ENCODE measurements at regions not wholly inside any gene's neighbourhood (a gene's known extent, or its start where the extent isn't known, plus 50 kb on each side); places are given as distances from the start of the nearest gene placed in this dataset.

DNA sequence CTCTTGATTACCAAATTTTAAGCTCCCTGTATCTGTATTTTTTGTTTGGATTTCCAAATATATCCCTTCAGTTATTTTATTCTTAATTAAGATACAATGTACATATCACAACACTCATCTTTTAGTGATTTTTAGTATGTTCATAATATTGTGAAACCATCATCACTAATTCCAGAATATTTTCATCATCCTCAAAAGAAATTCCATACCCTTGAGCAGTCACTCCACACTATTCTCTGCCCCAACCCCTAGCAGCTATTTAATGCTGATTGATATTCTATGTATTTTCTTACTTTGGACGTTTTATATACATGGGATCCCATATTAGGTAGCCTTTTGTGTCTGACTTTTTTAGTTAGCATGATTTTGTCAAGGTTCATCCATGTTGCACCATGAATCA lies 127.4 kb upstream of the SLC8A1 start:
- WGBS, 2 donors, result 18 to 61% methylated on average over 1 of the region's 1 CpG
- H3K27me3 ChIP-seq, result no peaks in the 10 kb centered on the region
- H3K4me1 ChIP-seq, result no peaks in the 10 kb centered on the region
- intact Hi-C loops (cut with DNase I), result no loop called here
- TF ChIP-seq, protein P1, sequence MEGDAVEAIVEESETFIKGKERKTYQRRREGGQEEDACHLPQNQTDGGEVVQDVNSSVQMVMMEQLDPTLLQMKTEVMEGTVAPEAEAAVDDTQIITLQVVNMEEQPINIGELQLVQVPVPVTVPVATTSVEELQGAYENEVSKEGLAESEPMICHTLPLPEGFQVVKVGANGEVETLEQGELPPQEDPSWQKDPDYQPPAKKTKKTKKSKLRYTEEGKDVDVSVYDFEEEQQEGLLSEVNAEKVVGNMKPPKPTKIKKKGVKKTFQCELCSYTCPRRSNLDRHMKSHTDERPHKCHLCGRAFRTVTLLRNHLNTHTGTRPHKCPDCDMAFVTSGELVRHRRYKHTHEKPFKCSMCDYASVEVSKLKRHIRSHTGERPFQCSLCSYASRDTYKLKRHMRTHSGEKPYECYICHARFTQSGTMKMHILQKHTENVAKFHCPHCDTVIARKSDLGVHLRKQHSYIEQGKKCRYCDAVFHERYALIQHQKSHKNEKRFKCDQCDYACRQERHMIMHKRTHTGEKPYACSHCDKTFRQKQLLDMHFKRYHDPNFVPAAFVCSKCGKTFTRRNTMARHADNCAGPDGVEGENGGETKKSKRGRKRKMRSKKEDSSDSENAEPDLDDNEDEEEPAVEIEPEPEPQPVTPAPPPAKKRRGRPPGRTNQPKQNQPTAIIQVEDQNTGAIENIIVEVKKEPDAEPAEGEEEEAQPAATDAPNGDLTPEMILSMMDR (IDR thresholded peaks at IDR 0.05), result no peak
- TF ChIP-seq POLR2A (IDR thresholded peaks at IDR 0.05) (no peak), EP300 (IDR thresholded peaks at IDR 0.05) (no peak), POLR2AphosphoS5 (IDR thresholded peaks at IDR 0.05) (no peak)
- no peak for DNase-seq
- H3K27ac ChIP-seq, result no peak overlapping the region
- H3K36me3 ChIP-seq, result no peaks in the 10 kb centered on the region
- no peaks in the 10 kb centered on the region for H3K9me3 ChIP-seq
- no peak overlapping the region for H3K4me3 ChIP-seq

DNA sequence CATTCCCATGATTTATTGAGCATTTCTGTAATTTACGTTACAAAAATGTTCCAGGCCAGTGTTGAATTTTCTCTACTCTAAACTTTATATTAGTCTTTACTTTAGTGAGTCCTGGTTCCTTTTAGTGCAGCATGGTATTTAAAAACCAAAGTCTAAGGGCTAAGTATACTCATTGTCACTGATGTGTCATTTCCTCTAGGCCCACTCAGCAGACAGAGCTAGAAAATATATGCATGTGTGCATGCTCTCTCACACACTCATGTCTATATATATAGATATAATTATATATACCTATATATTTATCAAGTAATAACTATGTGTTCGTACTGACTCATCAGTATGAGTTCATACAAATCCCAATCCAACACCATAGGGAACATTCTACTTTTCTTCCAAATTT lies 132.5 kb upstream of the SLC8A1 start:
- intact Hi-C loops (cut with DNase I), result no loop called here
- Histone ChIP-seq H3K9me3 (no peaks in the 10 kb centered on the region), H3K27me3 (no peaks in the 10 kb centered on the region), H3K4me3 (no peak overlapping the region), H3K27ac (no peak overlapping the region), H3K4me1 (peaks cover 0 to 14% (median 2%) of the 10 kb centered on the region in 4 donors), H3K36me3 (no peaks in the 10 kb centered on the region)
- WGBS, 2 donors, result 85 to 92% methylated on average over 2 of the region's 2 CpGs
- no peak for DNase-seq
- no peak for TF ChIP-seq POLR2A (IDR thresholded peaks at IDR 0.05)
- TF ChIP-seq, protein P1 (IDR thresholded peaks at IDR 0.05), result no peak

DNA sequence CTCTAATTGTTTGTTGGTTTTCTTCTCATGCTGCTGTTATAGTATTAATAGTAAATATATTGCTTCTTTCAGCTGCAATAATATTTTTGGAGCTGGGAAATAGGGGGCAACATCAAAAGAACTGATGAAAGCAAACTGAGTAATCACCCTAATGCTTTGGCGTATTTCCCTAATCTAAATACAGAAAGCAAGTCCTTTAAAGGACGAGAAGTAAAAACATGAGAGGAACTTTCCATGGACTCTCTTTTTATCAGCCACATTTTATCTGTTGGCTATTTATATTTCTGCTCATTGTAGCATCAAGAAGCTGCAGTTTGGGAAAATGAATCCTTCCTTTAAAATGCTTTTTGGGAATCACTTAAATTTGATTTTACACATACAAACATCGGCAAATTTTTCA lies 139.9 kb upstream of the SLC8A1 start:
- Histone ChIP-seq H3K27ac (no peak overlapping the region), H3K4me1 (peaks cover 0 to 25% (median 6%) of the 10 kb centered on the region in 4 donors), H3K36me3 (no peaks in the 10 kb centered on the region), H3K9me3 (no peaks in the 10 kb centered on the region), H3K27me3 (no peaks in the 10 kb centered on the region), H3K4me3 (no peak overlapping the region)
- 74 to 81% methylated on average over 3 of the region's 3 CpGs for WGBS, 2 donors
- intact Hi-C loops (cut with DNase I), result no loop called here
- TF ChIP-seq EP300 (IDR thresholded peaks at IDR 0.05) (no peak), POLR2AphosphoS5 (IDR thresholded peaks at IDR 0.05) (no peak), POLR2A (IDR thresholded peaks at IDR 0.05) (no peak)
- TF ChIP-seq, protein P1 (IDR thresholded peaks at IDR 0.05), result no peak
- no peak for DNase-seq

DNA sequence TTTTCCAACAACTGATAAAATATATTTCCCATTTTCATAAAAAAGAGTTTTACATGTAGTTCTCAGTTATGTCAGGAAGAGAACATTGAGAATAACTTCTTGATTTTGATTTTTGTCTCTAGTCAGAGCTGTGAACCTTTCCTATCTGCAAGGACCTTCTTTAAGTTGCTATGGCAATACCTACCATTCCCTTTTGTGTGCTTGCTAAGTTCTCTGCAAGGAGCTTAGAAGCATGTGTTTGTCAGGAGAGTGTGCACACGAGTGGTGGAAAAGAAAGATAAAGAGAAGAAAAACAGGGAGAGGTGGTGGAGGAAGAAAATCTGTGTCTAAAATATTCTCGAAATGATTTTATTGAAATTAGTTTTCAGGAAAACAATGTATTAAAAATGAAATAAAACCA lies 140.3 kb upstream of the SLC8A1 start:
- peaks cover 0 to 20% (median 5%) of the 10 kb centered on the region in 4 donors for H3K4me1 ChIP-seq

DNA sequence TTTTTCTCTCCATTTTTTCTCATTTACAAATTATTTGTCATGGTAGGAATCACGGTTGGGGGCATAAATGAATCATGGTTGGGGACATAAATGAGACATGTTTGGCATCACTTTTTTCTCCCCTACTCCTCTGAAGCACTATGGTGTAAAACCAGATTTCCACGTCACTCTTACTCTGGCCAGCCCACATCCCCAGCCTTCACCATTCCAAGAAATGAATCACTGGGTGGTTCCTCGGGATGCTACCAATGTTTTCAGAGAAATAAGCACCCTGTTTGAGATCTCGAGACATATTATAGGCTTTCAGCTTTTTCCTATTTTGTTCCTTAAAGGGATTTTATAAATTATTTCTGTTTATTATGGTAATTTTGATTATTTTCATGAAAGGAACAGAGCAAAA lies 155.0 kb upstream of the SLC8A1 start:
- H3K4me3 ChIP-seq, result no peak overlapping the region
- TF ChIP-seq, protein P1 (IDR thresholded peaks at IDR 0.05), result no peak
- TF ChIP-seq POLR2A (IDR thresholded peaks at IDR 0.05) (no peak), EP300 (IDR thresholded peaks at IDR 0.05) (no peak), POLR2AphosphoS5 (IDR thresholded peaks at IDR 0.05) (no peak)
- no peaks in the 10 kb centered on the region for H3K9me3 ChIP-seq
- H3K27me3 ChIP-seq, result no peaks in the 10 kb centered on the region
- no peak for DNase-seq
- H3K27ac ChIP-seq, result no peak overlapping the region
- WGBS, 2 donors, result 77 to 87% methylated on average over 4 of the region's 4 CpGs
- H3K4me1 ChIP-seq, result no peaks in the 10 kb centered on the region
- no peaks in the 10 kb centered on the region for H3K36me3 ChIP-seq
- intact Hi-C loops (cut with DNase I), result no loop called here

More for the DNA sequence above, 140.3 kb upstream of the SLC8A1 start:
- intact Hi-C loops (cut with DNase I), result no loop called here
- no peak for DNase-seq
- H3K27ac ChIP-seq, result no peak overlapping the region
- H3K36me3 ChIP-seq, result no peaks in the 10 kb centered on the region
- H3K9me3 ChIP-seq, result no peaks in the 10 kb centered on the region
- TF ChIP-seq POLR2A (IDR thresholded peaks at IDR 0.05), result no peak
- no peaks in the 10 kb centered on the region for H3K27me3 ChIP-seq
- 45 to 77% methylated on average over 2 of the region's 2 CpGs for WGBS, 2 donors
- no peak overlapping the region for H3K4me3 ChIP-seq

Data from sigmoid colon (tissue), 6 donors.